GM19240 (cell line): ENCODE measurements at regions not wholly inside any gene's neighbourhood (a gene's known extent, or its start where the extent isn't known, plus 50 kb on each side); places are given as distances from the start of the nearest gene placed in this dataset.

Source experiments
- DNase-seq: peaks from one replicate; pipeline ENCODE4 v3.0.0; 2011; ENCODE audit warnings: low spot score; ENCODE audit not compliant: insufficient read length

- DNase-seq = no peak
Measured at GRCh38 chr6:14321992-14322772, 204.6 kb downstream of the CD83 start.

GRCh38 chr6:14322841-14323240, 205.3 kb downstream of the CD83 start:
- DNase-seq = no peak

- DNase-seq = no peak
Measured at GRCh38 chr6:14326774-14327173, 209.2 kb downstream of the CD83 start.

- no peak for DNase-seq
Measured at GRCh38 chr6:14328163-14328562, 210.6 kb downstream of the CD83 start.

GRCh38 chr6:14333556-14334305, 216.2 kb downstream of the CD83 start:
- no peak for DNase-seq

DNA sequence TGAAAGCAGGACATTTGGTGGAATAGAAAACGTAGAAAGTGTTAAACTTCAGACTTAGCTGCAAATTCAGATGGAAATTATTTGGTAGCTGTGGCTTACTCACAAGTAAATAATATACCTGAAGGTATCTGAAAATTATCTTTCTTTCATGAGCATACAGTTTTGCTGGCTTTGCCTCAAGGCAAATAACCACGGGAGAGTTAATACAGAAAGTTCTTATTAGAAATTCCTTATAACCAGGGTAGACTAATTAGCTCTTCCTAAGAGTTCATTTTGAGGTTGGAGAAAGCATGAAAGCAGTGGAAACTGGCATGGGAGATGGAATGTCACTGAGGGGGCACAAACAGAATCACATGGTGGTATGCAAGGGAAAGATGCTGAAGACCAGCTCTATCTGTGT, 217.5 kb downstream of the CD83 start:
- DNase-seq = no peak

DNA sequence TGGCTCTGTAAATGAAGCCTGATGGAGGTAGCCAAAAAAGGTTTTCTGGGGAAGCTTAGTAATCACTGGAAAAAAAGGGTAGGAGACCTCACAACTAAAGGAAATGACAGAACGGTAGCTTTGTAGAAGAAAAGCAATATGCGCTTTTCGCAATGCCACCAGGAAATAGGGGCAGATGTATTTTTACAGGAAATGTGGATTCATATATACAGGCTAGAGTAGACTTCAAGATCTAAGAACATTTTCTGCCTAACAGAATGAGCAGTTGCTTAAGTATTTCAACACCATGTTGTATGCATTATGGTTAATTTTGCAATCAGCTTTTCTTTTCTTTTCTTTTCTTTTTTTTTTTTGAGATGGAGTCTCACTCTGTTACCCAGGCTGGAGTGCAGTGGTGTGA, 219.6 kb downstream of the CD83 start:
- DNase-seq = no peak

GRCh38 chr6:14339172-14339571, 221.6 kb downstream of the CD83 start:
- DNase-seq = no peak

DNA sequence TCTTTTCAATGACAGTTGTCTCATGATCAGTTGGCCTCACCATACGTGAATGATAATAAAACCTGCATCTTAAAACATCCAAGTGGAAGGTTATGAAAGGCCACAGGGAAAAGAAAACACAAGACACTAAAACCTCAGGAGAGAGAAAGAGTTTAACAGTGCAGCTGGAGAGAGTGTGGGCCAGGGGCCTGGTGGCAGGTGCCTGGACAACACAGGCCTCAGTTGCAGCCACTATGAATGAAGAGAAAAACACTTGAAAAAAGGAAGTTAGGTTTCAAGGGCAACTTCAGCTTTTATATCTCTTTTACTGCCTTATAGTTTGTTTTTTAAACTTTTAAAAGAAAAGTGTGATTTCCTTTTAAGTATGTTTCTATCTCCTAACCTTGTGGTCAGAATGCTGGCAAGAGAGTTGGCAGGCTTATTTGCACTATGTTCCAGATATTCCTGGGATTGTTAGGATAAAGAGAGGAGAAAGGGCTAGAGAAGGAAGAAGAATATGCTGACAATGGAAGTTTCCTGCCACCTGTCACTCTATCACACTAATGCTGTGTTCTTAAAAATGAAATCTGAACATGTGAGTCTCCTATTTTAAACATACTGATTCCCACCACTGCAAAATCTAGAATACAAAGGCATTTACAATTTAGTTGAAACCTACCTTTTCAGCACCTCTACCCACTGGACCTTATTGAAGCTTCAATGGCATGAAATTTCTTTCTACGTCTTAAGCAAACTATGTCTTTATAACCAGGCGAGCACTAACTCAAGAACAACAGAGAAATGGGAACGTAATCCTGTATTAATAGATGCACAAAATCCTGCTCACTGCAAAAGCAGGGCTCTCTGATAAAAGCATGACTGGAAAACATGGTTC, 222.4 kb downstream of the CD83 start:
- DNase-seq = no peak

- no peak for DNase-seq
Measured at GRCh38 chr6:14344486-14344885, 226.9 kb downstream of the CD83 start.

DNA sequence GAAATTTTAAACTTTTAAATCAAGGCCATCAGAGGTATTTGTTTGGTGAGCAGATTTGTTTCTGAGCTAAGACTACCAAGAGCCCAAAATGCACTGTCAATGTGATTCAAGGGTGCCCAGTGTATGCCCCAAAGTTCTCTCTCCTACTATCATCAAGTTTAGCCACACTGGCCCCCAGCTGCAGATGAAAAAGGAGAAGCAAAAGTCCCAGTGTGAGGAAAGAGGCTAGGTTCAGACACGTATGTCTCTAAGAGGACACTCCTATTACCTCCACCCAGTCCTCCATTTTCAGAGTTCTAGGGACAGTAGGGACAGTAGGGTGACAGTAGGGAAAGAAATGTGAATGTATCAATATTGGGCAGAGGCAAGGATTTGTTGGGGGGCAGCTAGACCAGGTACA, 230.8 kb downstream of the CD83 start:
- DNase-seq = no peak

GRCh38 chr6:14349507-14349906, 231.9 kb downstream of the CD83 start:
- DNase-seq = no peak

GRCh38 chr6:14350210-14350609, 232.6 kb downstream of the CD83 start:
- DNase-seq = no peak

DNA sequence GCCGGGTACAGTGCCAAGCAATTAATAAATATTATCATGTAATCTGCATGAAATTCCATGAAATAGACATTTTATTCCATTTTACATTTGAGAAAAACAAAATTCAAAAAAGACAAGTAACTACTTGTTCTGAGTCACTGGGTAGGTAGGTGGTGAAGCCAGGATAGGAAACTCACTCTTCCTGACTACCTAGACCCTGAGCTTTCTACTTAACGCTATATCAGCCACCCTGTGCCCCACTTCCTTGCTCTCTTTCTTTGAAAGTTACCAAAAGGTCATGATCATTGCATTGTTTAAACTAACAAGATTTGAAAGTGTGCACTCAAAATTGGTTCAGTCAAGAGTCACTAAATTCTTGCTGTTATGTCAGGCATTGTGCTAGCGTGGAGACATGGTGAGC, 235.7 kb downstream of the CD83 start:
- DNase-seq = no peak

DNA sequence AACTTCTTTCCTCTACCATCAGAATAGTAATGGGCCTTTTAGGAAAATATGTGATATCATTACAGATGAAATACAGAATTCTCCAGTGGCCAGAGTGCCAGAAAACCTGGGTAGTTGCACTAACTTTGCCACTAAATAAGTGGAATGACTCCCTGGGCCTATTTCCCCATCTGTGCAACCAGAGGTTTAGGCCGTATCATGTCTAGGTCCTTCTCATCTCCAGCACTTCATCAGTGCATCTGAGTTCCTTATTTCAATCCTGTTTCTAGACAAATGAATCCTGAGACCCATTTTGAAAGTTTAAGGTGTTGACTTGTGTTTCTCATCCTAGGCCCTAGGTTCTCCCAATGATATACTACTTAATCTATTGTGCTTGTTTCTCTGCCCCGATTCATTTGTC, 236.2 kb downstream of the CD83 start:
- DNase-seq = no peak

GRCh38 chr6:14354919-14355572, 237.5 kb downstream of the CD83 start:
- DNase-seq = no peak

DNA sequence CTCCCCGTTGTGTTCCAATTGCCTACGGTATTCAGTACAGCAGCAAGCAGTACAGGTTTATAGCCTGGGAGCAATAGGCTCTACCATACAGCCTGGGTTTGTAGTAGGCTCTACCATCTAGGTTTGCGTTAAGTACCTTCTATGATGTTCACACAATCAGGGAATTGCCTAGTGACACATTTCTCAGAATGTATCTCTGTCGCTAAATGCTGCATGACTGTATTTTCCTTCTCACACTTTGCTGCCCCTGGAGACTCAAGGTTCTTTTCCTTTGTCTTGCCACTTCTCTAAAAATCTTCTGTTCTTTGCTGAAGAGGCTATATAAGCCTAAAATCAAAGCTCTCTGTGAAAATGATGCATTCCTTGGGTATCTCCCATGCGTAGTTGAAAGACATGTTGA, 241.9 kb downstream of the CD83 start:
- no peak for DNase-seq

DNA sequence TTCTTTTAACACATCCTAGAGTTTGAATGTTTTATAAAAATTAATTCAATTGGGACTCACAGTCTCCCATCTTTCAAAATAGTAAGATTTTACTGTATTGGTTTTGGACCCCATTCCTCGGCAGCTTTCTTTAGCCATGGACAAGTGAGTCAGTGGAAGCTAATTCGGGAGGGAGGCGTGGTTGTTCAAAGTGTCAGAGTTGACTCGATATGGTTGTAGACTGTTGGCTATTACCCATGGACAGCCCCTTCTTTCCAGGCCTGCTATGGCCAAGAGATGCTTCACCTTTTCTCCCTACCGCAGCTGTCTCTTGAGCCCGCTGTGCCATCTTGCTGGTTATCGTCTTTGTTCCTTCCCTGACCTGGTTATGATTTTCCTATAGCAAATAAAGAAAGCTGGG, 243.0 kb downstream of the CD83 start:
- no peak for DNase-seq

GRCh38 chr6:14361297-14361696, 243.7 kb downstream of the CD83 start:
- DNase-seq = no peak

GRCh38 chr6:14361956-14362587, 244.5 kb downstream of the CD83 start:
- no peak for DNase-seq

GRCh38 chr6:14364370-14364769, 246.8 kb downstream of the CD83 start:
- no peak for DNase-seq
